ENCODE measurements at regions not wholly inside any gene's neighbourhood (a gene's known extent, or its start where the extent isn't known, plus 50 kb on each side); places are given as distances from the start of the nearest gene placed in this dataset.

GRCh38 chr3:124296406-124296805, 304.5 kb upstream of the ROPN1 start:
- no peak for TF ChIP-seq CTCF (IDR thresholded peaks at IDR 0.05; ENCODE audit: low read depth, low read length)
- DNase-seq (ENCODE audit: extremely low read depth, low read depth) = no peak

GRCh38 chr3:124297062-124297980, 305.4 kb upstream of the ROPN1 start:
- no peak for TF ChIP-seq CTCF (IDR thresholded peaks at IDR 0.05; ENCODE audit: low read depth, low read length)
- no peak for DNase-seq (ENCODE audit: extremely low read depth, low read depth)

GRCh38 chr3:124298301-124298700, 306.4 kb upstream of the ROPN1 start:
- no peak for TF ChIP-seq CTCF (IDR thresholded peaks at IDR 0.05; ENCODE audit: low read depth, low read length)
- DNase-seq (ENCODE audit: extremely low read depth, low read depth) = no peak

- TF ChIP-seq CTCF (IDR thresholded peaks at IDR 0.05; ENCODE audit: low read depth, low read length) = no peak
- DNase-seq (ENCODE audit: extremely low read depth, low read depth) = no peak
Measured at GRCh38 chr3:124298951-124299350, 307.0 kb upstream of the ROPN1 start.

- DNase-seq (ENCODE audit: extremely low read depth, low read depth) = no peak
- TF ChIP-seq CTCF (IDR thresholded peaks at IDR 0.05; ENCODE audit: low read depth, low read length) = no peak
Measured at GRCh38 chr3:124299831-124300230, 307.9 kb upstream of the ROPN1 start.

GRCh38 chr3:124300416-124300815, 308.5 kb upstream of the ROPN1 start:
- DNase-seq (ENCODE audit: extremely low read depth, low read depth) = no peak
- TF ChIP-seq CTCF (IDR thresholded peaks at IDR 0.05; ENCODE audit: low read depth, low read length) = no peak

- no peak for TF ChIP-seq CTCF (IDR thresholded peaks at IDR 0.05; ENCODE audit: low read depth, low read length)
- DNase-seq (ENCODE audit: extremely low read depth, low read depth) = no peak
Measured at GRCh38 chr3:124303305-124303910, 311.5 kb upstream of the ROPN1 start.
